ENCODE measurements at regions not wholly inside any gene's neighbourhood (a gene's known extent, or its start where the extent isn't known, plus 50 kb on each side); places are given as distances from the start of the nearest gene placed in this dataset.
"Not testable (repeated sequence)": the region's sequence is repeated elsewhere in the genome, so short reads cannot be mapped to it uniquely, and the experiment has no call there.

DNA sequence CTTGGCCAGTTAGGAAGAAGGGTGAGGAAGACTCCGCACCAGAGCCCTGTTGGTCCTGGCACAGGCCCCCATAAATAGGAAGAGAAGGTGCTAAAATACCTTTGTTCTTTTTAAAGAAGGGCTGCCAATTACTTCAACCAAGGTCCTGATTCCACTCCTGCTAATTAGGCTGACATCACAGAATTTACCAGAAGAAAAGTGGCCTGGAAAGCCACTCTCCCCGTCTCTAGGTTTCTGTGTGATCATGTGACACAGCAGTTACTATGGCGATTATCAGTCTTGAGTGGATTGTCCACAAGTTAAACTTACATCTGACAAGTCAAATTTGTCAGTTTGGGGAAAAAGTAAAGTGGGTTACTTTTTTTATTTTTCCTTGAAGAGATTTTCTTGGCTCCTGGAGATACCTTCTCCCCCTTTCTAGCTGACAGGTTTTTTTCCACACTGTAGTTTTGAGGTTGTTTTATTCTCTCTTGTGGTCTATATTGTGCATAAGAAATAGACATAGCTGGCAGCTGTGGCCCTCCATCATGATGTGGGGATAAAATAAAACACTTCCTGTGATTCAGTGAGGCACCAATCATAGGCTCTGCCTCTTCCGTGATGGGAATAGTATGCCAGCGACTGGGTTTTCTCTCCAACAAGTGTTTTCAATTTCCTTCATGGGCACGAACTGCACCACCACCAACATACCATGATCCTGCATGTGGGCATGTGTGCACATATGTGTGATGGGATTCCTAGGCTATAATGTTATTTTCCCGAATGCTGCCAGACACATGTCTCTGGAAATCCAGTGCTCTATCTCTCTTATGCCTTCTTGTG, 181.9 kb downstream of the BCL2L11 start:
- H3K4me3 ChIP-seq (ENCODE audit: control insufficient read depth, low read depth, low read length); DNase-seq (ENCODE audit: low read depth): not testable (repeated sequence)

DNA sequence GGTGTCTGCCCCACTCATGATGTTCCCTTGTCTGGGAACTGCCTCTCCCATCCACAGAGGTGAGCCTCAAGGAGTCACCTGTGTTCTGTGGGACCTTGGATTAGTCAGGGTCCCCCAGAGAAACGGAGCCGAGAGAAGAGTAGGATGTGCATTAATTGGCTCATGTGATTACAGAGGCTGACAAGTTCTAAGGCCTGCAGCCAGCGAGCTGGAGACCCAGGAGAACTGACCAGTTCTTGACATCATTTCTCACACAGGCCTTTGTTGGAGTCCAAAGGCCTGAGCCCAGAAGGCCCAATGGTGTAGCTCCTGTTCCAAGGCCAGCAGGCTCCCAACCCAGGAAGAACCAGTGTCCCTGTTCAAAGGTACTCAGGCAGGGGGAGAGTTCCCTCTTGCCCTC, 186.6 kb downstream of the BCL2L11 start:
- DNase-seq (ENCODE audit: low read depth); H3K4me3 ChIP-seq (ENCODE audit: control insufficient read depth, low read depth, low read length): not testable (repeated sequence)

DNA sequence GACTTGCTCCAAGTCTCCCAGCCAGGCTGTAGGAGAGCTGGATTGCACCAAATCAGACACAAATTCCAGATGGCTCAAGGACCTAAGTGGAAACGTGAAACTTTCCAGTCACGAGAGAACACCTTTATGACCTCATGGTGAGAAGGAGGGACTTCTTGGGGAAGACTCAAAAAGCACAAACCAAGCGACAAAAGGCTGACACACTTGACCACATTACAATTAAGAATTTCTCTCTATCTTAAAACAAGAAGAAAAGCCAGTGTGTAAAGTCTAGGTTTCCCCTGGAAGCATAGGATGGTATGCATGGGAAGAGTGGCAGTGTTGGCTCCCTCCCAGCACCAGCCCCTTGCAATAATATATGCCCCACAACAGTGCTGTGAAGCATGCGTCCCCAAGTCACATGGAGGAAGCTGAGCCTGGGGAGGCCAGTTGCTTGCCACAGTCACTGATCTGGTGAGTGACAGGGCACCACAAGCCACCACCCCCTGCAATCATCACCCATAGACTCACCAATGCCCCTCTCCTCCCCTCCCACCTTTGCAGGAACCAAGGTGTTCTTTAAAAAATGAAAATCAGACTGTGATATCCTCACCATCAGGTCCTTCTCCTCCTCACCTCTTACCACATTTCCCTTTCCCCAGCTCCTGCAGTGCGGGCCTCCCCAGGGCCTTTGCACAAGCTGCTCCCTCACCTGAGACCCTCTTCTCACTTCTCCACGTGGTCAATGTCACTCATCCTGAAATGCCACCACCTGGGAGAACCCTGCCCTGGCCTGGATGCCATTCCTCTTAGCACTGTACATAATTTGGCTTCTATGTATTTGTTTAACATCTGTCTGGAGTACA, 188.7 kb downstream of the BCL2L11 start:
- not testable (repeated sequence) for DNase-seq (ENCODE audit: low read depth); H3K4me3 ChIP-seq (ENCODE audit: control insufficient read depth, low read depth, low read length)

DNA sequence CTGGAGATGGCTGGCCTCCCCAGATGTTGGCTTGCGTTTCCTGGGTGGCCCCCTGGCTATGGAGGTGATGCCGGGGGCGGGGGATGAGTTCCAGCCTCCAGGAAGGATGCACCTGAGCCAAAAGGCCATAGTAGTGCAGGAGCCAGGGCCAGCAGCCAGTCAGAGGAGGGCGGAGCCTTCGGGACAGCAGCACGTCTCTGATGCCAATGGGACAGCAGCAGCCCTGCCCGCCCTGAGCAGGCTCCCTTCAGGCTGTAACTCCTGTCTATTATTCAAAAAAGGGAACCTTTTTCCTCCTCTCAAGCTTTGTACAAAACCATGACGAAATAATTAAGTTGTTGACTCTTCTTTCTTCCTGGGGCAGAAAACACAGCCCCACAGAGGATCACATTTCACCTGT, 189.7 kb downstream of the BCL2L11 start:
- DNase-seq (ENCODE audit: low read depth); H3K4me3 ChIP-seq (ENCODE audit: control insufficient read depth, low read depth, low read length): not testable (repeated sequence)

DNA sequence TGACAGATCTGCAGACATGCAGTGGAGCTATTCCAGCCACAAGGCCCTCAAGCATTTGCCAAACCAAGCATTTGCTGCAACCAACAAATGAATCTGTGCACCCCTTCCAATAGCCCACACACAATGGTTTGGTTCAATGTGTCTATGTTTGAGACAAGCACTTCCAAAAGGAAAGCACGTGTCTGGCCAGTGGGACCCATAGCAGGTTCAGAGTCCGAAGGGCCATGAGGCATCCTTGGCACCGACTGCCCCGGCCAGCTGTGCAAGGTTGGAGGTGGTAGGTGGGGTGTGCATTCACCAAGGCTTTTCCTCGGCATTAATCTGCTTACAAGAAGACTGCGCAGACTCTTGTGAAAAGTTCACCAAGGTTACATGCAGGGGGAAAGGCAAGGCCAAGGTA, 190.9 kb downstream of the BCL2L11 start:
- not testable (repeated sequence) for H3K4me3 ChIP-seq (ENCODE audit: control insufficient read depth, low read depth, low read length); DNase-seq (ENCODE audit: low read depth)

DNA sequence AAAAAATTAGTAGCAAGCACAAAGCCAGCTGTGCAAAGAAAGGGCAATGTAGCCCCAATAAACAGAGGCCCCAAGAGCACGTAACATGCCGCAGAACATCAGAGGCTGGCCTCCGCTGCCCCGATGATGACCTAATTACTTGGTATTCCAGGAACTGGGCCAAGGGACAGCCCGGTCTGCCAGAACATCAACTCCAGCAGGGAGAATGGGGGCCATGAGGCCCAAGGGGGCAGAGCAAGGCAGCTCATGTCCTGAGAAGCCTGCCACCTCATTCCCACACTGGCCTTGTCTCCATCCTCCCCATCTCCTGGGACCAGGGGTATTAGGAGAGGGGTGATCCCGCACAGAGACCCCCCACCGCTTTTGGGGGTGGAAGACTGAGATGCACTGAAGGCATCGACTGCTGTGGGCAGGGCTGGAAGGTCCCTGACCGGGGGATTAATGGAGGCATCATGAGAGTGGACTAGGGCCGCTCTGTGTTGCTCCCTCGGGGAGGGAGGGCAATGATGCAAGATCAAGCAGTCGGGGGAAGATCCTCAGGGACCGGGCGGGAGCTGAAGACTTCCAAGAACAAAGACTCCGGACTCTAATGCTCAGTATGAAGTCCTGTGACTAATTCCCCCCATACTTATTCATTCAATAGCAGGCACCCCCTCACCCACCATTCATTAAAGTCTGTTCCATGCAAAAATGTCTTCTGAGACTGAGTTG, 192.3 kb downstream of the BCL2L11 start:
- H3K4me3 ChIP-seq (ENCODE audit: control insufficient read depth, low read depth, low read length): not testable (repeated sequence)
- peak; percentile 81 for DNase-seq (ENCODE audit: low read depth)

DNA sequence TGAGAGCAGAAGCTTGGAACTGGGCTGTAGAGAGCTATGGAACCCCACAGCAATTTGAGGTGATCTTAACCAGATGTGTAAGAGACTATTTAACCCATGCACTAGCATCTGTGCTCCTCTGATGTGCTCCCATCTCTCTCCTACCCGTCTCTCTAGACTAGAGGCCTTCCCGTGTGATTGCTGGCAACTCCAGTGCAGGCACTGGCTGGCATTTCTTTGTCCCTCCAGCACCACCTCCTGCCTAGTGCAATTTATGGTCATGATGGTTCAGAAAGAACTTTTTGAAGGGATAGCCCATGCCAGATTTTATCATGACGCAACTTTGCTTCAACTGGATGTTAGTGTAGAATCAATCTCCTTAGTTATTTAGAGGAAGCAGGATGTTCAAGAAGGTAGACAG, 193.0 kb downstream of the BCL2L11 start:
- DNase-seq (ENCODE audit: low read depth): peak; percentile 1
- H3K4me3 ChIP-seq (ENCODE audit: control insufficient read depth, low read depth, low read length): not testable (repeated sequence)

DNA sequence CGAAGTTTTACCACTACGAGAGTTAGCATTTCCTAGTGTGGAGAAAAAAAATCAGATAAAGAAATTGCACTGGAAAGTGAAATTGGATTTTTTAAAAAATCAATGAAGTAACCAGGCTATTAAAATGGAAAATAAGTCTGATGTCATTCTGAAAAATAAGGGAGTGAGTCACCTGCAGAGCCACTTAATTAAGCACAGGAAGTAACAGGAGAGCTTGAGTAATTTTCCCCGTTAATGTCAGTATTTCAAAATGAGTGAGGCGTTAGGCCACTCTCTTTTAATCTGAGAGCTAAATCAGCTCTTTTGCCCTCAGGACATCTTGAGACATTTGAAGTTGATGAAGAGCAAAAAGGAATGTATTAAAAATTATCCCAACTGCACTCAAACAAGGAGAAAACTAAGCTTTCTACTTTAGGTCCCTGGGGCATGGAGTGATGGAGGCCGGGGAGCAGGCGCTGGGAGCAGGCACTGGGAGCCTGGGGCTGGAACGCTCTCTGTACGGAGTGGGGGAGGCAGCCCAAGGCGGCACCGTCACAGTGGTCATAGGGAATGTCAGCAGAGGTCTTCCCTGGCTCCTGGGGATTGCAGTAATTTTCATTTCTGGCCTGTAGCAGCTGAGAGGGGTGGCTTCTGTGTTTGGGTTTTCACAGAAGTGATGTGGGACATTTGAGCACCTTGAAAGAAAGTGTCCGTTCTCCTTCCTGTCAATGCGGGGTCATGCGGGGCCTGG, 194.6 kb downstream of the BCL2L11 start:
- not testable (repeated sequence) for H3K4me3 ChIP-seq (ENCODE audit: control insufficient read depth, low read depth, low read length); DNase-seq (ENCODE audit: low read depth)

DNA sequence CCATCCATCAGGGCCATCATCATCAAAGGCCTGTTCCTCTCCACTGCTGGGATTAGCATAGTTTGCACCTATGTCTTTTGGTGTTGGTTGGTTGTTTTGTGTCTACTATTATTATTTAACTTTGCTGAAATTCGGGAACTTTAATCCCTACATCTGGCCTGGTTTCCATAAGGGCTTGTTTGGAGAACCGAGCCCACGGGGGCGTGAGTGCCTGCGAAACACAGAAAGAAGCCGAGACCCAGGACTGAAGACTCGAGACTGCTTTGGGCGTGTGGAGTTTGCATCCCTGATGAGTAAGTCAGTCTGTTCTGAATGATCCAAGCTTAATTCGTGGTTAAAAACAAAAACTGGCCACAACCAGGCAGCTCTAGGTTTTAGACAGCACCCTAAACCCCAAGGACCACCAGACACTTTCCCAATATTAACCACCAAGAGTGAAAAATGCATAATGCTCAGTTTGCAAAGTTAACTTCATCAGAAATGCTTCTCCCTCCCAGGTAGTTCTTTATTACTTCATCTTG, 195.6 kb downstream of the BCL2L11 start:
- not testable (repeated sequence) for DNase-seq (ENCODE audit: low read depth); H3K4me3 ChIP-seq (ENCODE audit: control insufficient read depth, low read depth, low read length)

DNA sequence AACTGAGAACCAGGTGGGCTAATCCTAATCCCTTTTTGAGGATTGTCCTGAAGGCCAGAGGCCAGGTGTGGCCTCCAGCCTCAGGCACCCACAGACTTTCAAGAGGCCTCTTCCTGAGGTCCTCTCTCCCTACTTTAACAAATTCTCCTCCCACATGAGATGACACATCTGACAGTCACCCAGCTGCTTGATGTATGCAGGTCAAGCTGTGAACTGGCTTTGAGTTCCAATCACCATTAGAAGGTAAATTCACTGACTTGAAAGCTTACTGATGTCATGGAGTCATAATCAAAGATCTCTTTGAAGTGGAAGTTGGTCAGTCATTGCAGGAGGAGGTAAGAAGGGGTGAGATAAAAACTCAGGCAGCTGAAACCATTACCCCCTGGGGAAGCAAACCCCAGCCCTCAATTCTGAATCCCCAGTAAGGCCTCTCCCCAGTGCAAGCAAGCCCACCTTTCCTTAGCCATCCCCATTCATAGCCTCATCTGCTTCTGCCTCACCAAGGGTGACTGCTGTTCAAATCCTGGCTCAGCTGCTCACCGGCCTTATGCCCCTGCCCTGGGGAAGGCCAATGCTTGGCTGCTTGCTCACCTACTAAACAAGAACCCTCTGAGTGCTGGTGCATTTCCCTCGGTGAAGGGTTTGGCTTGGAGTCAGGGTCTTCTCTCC, 196.3 kb downstream of the BCL2L11 start:
- DNase-seq (ENCODE audit: low read depth); H3K4me3 ChIP-seq (ENCODE audit: control insufficient read depth, low read depth, low read length): not testable (repeated sequence)

DNA sequence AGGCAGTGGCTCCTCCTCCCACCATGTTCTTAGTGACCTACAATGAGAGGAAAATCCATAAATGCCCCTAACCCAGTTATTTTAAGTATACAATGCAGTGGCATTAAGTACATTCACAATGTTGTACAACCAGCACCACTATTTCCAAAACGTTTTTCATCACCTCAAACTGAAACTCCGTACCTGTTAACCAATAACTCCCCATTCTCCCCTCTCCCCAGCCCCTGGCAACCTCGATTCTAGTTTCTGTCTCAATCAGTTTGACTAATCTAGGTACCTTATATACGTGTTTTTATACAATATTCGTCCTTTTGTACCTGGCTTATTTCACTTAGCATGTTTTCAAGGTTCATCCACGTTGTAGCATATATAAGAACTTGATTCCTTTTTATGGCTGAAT, 198.8 kb downstream of the BCL2L11 start:
- H3K4me3 ChIP-seq (ENCODE audit: control insufficient read depth, low read depth, low read length); DNase-seq (ENCODE audit: low read depth): not testable (repeated sequence)

DNA sequence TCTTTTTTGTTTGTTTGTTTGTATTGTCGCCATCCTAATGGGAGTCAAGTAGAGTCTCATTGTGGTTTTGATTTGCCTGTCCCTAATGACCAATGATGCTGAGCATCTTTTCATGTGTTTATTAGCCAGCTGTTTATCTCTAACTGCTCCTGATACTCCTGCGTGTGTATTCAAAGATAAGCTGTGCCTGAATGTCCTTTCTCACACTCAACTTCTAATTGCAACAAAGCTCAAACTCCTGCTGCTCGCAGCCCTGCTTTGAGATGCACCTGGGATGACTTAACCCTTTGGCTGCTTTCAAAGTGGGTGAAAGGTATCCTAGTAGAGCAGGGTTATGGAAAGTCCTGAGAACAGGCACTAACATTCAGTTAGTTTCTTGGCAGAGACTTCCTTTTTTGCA, 199.6 kb downstream of the BCL2L11 start:
- not testable (repeated sequence) for H3K4me3 ChIP-seq (ENCODE audit: control insufficient read depth, low read depth, low read length); DNase-seq (ENCODE audit: low read depth)

DNA sequence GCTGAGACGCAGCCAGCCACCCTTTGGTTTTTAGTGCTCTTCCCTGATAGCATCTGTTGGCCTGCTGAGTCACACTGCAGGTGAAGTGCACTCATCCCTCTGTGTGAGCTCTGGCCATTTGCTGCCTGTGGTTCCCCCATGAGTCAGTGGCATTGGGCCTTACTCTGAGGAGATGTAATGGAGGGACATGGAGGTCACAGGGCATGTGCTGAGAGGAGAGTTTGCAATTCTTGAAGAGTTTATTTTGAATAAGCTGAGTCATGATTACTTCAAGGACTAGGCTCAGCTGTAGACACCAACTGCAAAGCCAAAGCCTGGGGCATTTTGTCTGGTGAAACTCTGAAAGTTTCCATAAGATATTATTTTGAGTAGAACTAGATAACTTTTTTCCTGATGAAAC, 200.3 kb downstream of the BCL2L11 start:
- H3K4me3 ChIP-seq (ENCODE audit: control insufficient read depth, low read depth, low read length): not testable (repeated sequence)
- peak; percentile 88 for DNase-seq (ENCODE audit: low read depth)

DNA sequence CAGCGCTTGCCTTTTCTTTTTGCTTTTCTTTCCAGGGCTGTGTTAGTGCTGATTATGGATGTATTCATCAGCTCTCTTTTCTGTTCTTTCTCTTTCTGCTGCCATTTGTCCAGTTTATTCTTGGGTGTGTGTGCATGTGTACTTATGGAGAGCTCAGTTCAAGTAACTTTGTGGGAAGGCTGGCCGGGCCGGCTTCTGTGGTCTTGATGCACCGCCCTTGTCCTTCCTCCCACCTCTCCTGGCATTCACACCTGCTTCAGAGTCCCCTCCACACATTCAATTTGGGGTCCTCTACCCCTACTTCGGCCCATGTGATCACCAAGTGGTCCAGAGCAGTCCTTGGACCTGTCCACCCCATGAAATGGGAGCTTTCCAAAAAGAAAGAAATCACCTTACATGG, 202.7 kb downstream of the BCL2L11 start:
- not testable (repeated sequence) for H3K4me3 ChIP-seq (ENCODE audit: control insufficient read depth, low read depth, low read length); DNase-seq (ENCODE audit: low read depth)

DNA sequence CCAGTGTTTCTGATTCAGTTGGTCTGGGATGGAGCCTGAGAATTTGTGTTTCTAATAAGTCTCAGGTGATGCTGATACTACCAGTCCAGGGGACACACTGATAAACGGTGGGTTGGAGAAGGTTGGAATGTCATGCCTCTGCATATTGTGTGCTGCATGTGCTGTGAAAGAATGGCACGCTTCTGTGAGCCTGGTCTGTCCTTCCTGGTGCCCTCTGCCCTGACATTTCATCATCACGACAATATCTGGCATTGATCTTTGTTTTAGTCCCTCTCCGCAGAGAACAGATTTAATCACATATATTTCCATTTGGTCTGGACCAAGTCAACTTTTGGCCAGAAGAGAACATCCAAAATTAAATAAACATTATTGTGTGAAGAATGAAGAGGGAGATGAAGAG, 207.0 kb downstream of the BCL2L11 start:
- not testable (repeated sequence) for DNase-seq (ENCODE audit: low read depth); H3K4me3 ChIP-seq (ENCODE audit: control insufficient read depth, low read depth, low read length)

DNA sequence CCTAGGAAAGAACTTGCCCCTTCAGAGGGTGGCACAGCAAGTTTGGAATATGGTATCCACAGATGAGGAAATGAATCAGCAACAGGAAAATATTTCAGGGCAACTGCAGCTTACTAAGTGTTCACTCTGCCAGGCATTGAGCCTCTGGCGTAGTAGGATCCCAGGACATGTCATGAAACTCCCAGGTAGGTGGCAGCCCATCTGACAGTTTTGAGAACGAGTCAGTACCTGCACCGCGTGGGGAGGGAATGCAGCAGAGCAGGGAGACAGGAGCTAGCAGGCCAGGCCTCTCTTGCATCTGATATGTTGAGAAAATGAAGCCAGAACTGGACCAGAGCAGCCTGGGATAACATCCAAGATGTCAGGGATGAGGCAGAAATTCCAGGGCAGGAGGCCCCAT, 208.6 kb downstream of the BCL2L11 start:
- not testable (repeated sequence) for H3K4me3 ChIP-seq (ENCODE audit: control insufficient read depth, low read depth, low read length); DNase-seq (ENCODE audit: low read depth)

DNA sequence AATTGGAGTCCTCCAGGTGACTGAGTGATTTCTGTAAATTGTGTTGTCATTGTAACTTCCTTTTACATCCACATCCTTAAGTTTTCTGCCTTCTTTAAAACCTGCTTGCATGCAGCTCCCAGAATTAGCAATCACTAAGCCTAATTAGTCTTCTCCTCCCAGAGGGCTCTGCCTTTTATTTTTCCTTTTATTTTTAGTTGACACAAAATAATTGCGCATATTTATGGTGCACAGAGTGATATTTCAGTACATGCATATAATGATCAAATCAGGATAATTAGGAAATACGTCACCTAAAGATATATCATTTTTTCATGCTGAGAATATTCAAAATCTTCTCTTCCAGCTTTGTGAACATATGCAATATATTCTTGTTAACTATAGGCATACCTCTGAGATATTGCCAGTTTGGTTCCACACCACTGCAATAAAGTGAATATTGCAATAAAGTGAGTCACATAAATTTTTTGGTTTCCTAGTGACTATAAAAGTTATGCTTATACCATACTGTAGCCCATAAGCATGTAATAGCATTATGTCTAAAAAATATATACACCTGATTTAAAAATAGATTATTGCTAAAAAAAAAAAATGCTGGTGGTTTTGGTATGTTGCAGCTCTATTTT, 210.5 kb downstream of the BCL2L11 start:
- not testable (repeated sequence) for H3K4me3 ChIP-seq (ENCODE audit: control insufficient read depth, low read depth, low read length); DNase-seq (ENCODE audit: low read depth)

Measured in fibroblast of mammary gland (primary cell).